HG03571 (cell line): ENCODE measurements at regions not wholly inside any gene's neighbourhood (a gene's known extent, or its start where the extent isn't known, plus 50 kb on each side); places are given as distances from the start of the nearest gene placed in this dataset.
"Not testable (repeated sequence)": the region's sequence is repeated elsewhere in the genome, so short reads cannot be mapped to it uniquely, and the experiment has no call there.

Experiments used
- ATAC-seq: cut with Tn5 transposase; IDR thresholded peaks from one replicate; pipeline ENCODE4 v1.9.1; 2021; ENCODE audit not compliant: unreplicated experiment

DNA sequence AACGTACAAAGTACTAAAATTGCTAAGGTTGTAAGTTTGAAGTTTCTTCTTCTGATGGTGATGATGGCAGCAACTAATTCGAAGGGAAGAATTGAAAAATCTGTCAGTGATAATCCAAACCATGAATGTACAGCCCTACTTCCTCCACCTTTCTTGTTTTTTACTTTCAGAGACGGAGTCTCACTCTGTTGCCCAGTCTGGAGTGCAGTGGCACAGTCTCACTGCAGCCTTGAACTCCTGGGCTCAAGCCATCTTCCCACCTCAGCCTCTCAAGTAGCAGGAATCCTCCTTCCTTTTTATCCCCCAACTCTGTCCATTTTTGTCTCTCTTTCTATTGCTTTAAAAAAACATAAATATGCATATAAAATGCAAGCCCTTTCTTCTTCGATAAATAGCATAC, 112.3 kb upstream of the SOX21 start:
- no peak for ATAC-seq

- ATAC-seq: no peak
These were observed 110.0 kb upstream of the SOX21 start for GRCh38 chr13:94822356-94822755.

DNA sequence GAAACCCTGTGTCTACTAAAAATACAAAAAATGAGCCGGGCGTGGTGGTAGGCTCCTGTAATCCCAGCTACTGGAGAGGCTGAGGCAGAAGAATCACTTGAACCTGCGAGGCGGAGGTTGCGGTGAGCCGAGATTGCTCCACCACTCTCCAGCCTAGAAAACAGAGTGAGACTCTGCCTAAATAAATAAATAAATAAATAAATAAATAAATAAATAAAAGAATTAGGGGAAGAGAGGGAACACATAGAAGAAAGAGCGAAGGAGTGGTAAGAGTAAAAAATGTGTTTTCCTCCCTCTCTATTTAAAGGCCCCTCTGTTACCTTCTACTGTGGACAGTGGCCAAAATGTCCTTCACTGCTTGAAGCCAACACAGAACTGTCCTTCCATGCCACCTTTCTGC, 103.9 kb upstream of the SOX21 start:
- no peak for ATAC-seq

DNA sequence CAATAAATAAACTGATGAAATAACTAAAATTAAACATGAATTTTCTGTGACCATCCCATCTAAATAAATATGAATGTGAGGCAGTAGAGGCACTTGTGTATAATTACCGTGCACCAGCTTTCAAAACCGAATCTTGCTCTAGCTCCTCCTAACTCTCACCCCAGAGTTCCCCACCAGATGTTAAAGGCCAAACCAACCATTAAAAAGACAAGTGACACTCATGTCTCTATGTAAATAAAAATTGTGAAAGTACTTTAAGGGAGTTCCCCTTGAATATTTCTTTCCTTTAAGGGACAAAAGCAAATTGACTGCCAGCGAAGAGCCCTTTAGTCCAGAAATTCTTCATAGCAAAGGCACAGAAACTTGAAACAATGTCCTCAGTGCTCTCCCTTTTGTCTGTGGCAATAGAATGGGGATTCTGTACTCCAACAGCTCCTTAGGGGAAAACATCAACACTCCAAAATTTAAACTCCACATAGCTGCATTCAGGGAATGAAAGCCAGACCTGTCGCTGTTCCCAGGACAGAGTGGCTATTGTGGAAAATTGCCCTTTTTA, 101.7 kb upstream of the SOX21 start:
- ATAC-seq: peak; percentile 83

- ATAC-seq: no peak
These were observed 99.4 kb upstream of the SOX21 start for GRCh38 chr13:94811753-94812152.

DNA sequence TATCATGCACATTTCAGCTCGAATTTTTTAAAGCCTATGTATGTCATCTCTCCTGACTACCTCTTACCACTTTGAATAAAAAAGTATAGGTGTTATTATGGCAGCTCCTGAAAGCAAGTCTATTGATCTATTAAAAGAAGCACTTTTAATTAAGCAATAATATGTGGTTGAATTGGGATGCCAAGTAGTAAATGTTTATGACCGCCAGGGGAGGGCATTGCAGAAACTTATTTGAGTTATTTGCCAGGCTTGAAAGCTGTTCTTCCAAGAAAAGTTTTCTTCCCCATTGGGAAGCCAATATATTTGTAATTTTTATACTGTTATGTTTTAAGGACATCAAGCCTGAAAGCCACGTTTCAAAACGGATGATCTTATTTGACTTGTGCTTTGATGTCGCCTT, 88.1 kb upstream of the SOX21 start:
- no peak for ATAC-seq

DNA sequence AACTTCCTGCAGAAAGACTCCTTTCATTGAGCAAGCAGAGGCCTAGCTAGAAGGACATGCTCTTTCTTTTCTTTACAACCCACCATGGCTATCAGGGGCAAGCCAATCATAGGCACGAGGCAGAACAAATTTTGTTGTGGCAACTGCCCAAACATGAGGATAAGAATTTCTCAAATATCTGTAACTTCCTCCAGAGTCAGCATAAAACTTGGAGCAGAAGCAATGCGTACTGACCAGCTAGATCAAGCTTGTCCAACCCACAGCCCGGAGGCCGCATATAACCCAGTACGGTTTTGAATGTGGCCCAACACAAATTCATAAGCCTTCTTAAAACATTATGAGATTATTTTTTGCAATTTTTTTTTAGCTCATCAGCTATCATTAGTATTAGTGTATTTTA, 87.0 kb upstream of the SOX21 start:
- ATAC-seq: no peak

DNA sequence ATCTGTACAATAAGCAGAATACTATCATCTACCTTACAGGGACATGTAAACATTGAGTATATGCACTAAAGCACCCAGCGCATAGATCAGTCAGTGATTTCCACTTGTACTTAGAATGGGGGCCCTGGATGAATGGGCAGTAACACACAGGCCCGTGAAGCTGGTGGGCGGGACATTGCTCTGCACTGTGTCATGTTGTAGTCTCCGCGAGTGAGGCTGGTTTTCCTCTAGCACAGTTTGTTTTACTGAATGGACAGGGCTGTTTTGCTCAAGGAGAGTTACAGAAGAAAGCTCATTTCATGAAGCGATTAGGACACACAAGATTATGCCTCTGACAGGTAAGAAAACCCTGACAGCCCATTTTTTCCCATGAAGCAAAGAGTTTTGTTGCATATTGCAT, 86.4 kb upstream of the SOX21 start:
- ATAC-seq: no peak

DNA sequence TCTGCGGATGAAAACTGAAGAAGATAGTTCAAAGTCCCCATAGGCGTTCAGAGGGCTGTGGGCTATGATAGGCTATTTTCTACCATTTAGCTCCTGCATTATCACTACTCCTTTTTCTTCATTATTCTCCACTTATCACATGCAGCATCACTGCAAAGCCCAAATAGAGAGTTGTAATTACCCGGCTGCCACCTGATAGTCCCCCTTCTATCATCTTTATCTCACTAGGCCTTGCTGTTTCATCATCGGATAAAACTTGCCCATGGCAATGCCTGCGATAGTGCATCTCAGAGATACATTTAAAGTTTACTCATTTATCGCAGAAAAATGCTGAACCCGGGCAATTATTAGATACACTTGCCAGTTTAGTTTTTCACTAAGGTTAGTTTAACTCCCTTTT, 82.9 kb upstream of the SOX21 start:
- ATAC-seq: no peak

- ATAC-seq: not testable (repeated sequence)
These were observed 73.9 kb upstream of the SOX21 start for GRCh38 chr13:94786246-94786645.

- ATAC-seq: no peak
These were observed 71.7 kb upstream of the SOX21 start for GRCh38 chr13:94784066-94784465.

DNA sequence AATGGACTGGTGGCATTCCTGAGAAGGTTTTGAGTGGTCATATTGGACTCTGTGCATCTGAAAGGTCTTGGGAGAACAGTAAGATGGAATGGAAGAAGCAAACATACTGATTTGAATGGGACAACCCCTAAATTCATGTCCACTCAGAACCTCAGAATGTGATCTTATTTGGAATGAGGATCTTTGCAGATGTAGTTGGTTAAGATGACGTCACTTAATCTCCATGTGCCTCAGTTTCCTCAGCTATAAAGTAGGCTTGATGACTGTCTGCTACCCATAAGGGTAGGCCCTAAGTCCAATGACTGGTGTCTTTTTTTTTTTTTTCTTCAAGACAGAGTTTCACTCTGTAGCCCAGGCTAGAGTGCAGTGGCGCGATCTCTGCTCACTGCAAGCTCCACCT, 71.1 kb upstream of the SOX21 start:
- no peak for ATAC-seq

- ATAC-seq: no peak
These were observed 68.1 kb upstream of the SOX21 start for GRCh38 chr13:94780421-94780820.

- no peak for ATAC-seq
These were observed 66.6 kb upstream of the SOX21 start for GRCh38 chr13:94778986-94779385.

DNA sequence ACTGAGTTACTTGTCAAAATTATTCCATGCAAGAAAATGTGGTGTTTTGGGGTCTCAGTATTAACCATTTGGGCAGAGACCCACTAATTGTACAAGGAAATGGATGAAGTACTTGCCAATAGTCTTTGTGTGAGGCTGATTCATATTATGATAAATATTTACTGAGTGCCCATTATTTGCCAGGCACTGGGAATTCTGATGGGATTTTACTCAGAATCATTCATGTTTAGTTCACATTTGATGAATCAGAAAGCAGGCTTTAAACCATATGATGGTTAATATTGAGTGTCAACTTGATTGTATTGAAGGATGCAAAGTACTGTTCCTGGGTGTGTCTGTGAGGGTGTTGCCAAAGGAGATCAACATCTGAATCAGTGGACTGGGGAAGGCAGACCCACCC, 66.2 kb upstream of the SOX21 start:
- no peak for ATAC-seq

DNA sequence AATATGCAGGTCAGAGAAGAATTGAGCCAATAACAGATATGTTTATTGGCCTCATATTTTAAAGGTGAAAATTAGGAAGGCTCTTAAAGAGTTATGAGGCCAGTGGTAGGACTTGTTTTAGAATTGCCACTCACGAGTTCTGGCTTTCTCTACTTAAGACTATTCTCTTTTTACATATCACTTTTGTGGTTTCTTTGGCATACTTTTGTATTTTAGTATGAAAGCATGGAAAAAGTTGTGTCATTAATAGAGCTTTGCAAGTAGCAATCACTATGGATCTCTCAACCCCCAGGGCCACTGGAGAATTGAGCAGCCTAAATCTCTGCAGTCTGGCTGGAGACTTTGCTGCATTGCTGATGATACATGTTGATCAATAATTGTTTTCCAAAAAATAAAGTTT, 64.6 kb upstream of the SOX21 start:
- no peak for ATAC-seq

DNA sequence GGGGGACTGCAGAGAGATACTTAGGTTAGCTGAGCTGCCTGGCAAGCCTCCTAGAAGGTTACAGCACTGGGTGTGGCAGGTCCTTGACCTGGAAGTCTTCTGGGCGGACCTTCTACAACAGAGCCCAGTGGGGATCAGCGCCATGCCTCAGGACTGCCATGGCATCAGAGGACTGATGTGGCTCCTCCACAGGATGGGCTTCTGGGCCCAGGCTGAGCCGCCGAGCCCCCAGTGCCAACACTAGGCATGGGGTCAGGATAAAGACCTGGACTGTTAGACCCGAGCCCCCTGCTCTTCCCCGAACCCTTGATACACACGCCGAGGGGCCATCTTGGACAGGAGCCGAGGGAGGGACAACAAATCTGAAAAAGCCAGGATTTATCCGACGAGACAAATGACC, 64.0 kb upstream of the SOX21 start:
- no peak for ATAC-seq

DNA sequence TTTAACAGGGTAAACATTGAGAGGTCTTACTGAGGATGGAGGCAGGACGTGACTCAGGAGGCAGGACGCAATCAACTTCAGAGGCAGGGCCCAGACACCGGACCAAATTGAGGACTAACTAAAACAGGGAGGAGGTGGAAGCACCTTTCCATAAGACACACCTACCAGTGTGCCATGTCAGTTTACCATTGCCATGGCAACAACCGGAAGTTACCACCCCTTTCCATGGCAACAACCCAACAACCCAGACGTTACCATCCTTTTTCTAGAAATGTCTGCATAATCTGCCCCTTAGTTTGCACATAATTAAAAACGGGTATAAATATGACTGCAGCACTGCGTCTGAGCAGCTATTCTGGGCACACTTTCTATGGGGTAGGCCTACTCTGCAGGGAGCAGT, 53.5 kb upstream of the SOX21 start:
- no peak for ATAC-seq

- ATAC-seq: no peak
These were observed 52.4 kb upstream of the SOX21 start for GRCh38 chr13:94764576-94765321.
